ENCODE measurements at regions not wholly inside any gene's neighbourhood (a gene's known extent, or its start where the extent isn't known, plus 50 kb on each side); places are given as distances from the start of the nearest gene placed in this dataset.
"Not testable (repeated sequence)": the region's sequence is repeated elsewhere in the genome, so short reads cannot be mapped to it uniquely, and the experiment has no call there.

DNA sequence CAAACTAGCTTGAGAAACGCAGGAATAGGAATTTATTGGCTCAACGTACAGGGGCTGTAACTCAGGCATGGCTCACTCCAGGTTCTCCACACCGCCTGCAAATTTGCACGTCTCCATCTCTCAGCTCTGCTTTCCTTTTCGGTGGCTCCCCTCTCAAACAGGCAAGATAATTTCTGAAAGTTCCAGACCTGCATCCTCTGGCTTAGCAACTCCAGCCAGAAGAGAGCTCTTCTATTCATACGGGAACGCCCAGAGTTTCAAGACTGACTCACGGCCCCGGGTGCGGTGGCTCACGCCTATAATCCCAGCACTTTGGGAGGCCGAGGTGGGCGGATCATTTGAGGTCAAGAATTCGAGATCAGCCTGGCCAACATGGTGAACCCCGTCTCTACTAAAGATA lies 139.7 kb upstream of the BNIP2 start:
- no peak for DNase-seq

DNA sequence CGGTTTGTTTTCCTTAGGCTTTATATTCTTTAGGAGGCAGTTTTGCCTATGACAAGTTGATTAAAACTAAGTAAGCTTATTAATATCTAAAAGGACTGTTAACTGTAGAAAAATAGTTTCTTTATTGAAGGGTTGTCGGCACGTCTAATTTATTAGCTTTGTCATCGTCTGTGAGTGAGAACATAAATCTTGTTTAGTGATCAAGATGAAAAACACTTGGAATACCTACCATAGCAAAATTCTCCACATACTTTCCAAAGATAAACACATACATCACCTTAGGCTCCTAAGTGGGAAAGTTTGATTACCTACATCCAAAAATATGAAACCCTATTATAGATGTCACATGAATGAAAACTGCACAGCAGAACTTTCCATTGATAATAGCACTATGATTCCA lies 139.1 kb upstream of the BNIP2 start:
- no peak for DNase-seq

DNA sequence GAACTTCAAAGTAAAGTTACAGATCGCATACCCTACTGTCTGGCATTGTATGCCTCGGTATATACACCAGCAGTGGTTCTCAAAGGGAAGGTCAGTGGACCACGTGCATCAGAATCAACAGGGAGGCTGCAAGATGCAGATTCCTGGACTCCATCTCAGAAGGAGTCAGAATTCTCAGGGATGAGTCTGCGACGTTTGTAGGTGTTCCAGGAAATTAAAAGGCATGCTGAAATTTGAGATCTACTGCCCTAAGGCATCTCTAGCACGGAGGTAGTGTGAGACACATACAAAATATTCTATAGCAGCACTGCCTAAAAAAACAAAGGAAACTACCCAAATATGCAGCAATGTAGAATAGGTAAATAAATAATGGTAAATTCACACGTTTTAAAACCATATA lies 136.8 kb upstream of the BNIP2 start:
- no peak for DNase-seq

DNA sequence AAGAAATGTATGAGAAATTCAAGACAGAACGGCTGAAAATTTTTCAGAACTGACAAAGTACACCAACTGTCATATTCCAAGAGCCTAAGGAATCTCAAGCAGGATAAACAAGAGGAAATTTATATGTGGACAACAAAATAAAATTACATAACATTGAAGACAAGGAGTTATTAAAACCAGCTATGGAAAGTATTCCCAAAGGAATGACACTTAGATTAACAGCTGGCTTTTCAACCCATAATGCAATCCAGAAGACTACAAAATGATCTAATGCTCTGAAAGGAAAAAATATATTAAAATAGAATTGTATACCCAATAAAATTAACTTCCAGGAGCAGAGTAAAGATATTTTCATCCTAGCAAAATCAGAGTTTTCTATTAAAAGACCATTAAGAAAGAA lies 132.2 kb upstream of the BNIP2 start:
- no peak for DNase-seq

DNA sequence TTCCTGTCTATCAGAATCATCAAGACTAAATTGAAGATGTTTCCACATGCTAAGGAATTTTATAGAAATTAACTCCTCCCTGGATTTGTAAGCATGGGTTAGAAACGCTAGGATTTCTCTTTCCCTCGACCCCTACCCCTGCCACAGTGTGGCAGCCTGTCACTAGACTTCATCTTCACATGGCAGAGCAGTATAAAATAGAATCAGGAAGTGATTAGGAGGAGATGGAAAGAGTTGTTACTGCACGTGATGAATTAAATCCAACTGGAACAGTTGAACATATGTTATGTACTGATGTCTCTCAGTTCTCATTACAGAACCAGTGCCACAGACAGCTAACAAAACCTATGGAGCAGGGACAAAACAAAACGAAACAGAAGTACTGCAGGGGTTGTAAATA lies 130.0 kb upstream of the BNIP2 start:
- no peak for DNase-seq

GRCh38 chr15:59818336-59818735 lies 129.2 kb upstream of the BNIP2 start:
- no peak for DNase-seq

DNA sequence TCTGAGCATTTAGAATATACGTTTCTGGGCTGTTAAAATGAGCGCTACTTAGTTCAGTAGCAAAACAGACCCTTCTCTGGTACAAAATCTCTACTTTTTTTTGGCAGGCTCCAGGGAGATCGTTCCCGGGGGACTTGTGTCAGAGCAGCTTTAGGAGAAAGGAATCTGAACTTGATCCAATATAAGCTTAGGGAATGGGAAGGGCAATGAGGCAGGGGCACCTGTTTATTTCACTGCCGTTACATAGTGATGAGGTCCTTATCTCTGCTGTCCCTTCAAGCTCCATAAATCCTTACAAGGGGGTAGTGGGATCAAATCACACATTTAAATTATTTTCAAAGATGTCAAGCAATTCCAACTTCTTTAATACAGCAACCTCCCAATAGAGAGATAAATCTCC lies 128.7 kb upstream of the BNIP2 start:
- no peak for DNase-seq

DNA sequence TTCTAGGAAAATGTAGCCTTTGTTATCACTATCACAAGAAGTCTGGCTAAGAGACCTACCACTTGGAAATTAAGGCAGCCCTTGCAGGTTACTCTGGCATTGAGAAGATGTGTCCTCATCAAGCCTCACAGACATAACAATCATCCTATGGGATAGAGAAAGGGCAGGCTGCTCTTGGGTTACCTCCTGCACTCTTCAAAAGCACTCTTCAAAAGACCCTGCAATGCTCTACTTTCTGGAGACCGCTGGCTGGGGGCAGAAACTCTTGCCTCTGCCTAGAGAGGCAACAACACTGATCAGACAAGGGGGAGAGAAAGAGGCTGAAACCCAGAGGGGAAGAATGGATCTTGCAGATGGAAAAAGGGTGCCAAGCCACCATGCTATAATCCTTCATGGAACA lies 127.9 kb upstream of the BNIP2 start:
- DNase-seq = no peak

- DNase-seq = no peak
Measured at GRCh38 chr15:59814409-59814808, 125.3 kb upstream of the BNIP2 start.

- no peak for DNase-seq
Measured at GRCh38 chr15:59812889-59813288, 123.8 kb upstream of the BNIP2 start.

GRCh38 chr15:59812250-59812870 lies 123.2 kb upstream of the BNIP2 start:
- DNase-seq = no peak

DNA sequence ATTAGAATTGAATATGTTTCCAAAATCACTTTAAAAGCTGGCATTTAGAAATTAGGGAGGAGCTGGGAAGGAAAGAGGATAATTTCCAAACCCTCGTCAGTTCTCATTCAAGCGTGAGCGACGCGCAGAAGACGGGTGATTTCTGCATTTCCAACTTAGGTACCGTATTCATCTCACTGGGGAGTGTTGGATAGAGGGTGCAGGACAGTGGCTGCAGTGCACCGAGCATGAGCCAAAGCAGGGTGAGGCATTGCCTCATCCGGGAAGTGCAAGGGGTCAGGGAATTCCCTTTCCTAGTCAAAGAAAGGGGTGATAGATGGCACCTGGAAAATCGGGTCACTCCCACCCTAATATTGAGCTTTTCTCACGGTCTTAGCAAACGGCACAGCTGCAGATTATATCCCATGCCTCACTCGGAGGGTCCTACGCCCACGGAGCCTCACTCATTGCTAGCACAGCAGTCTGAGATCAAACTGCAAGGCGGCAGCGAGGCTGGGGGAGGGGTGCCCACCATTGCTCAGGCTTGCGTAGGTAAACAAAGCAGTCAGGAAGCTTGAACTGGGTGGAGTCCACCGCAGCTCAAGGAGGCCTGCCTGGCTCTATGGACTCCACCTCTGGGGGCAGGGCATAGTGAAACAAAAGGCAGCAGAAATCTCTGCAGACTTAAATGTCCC lies 114.3 kb upstream of the BNIP2 start:
- DNase-seq = peak; percentile 67

GRCh38 chr15:59801649-59802048 lies 112.5 kb upstream of the BNIP2 start:
- no peak for DNase-seq

DNA sequence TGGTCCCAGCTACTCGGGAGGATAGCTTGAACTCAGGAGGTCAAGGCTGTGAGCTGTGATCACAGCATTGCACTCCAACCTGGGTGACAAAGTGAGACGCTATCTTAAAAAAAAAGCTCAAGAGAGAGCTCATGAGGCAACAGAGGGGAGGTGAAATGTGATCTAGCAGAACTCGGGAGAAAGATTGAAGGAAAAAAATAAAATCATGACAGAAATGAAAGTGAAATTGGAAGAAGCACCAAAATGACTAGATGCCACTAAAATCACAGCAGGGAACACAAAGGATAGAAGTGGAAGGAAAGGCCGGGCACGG lies 109.4 kb upstream of the BNIP2 start:
- DNase-seq = no peak

GRCh38 chr15:59797756-59798604 lies 108.9 kb upstream of the BNIP2 start:
- DNase-seq = no peak

DNA sequence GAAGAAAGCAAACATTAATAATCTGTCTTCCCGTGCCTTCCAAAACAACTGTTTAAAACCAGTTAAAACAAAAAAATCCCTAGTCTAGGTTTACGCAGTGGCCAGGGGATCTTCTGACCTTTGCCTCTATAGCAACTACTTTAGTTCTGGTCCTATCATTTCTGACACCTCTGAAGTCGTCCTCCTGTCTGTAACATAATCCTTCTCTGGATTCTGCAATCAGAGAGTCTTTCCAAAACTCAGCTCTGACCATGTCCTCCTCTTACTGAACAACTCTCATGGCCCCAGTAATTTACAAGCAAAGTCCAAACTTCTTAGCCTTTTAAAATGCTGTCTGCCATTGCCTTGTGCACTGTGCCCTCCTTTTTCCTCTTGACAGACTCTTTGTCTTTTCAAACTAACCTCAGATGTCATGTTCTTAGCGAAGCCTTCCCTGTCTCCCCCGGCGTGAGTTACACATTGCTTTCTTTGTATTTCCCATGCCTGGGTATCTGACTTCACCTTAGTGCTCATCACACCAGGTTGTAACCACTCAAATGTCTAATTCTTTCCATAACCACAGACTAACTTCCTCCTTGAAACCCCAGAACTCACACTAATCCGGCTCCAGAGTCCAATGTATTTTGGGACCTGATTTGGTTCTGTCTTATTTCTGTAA lies 105.2 kb upstream of the BNIP2 start:
- peak; percentile 25 for DNase-seq

DNA sequence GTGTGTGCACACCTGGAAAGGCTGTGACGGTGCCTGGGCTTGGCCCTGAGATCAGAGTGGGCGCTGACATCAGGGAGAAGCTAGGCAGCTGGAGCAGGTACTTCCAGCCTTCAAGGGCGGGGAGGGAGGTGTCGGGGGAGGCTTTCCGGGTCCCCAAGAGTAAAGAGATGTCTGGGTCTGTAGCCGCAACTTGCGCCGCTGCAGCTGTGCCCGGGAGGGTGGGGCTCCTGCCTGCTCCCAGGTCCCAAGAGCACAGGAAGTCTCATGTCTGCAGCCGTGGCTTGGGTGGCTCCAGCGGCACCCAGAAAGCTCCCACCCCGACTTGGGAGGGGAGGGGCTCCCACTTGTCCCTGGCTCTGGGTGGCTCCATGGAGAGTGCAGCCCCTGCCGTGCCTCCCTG lies 103.2 kb upstream of the BNIP2 start:
- DNase-seq = peak; percentile 9

- no peak for DNase-seq
Measured at GRCh38 chr15:59791755-59792154, 102.6 kb upstream of the BNIP2 start.

- DNase-seq = no peak
Measured at GRCh38 chr15:59791079-59791478, 102.0 kb upstream of the BNIP2 start.

GRCh38 chr15:59786466-59786865 lies 97.3 kb upstream of the BNIP2 start:
- DNase-seq = not testable (repeated sequence)

- DNase-seq = not testable (repeated sequence)
Measured at GRCh38 chr15:59785981-59786380, 96.9 kb upstream of the BNIP2 start.

GRCh38 chr15:59783774-59784520 lies 94.8 kb upstream of the BNIP2 start:
- DNase-seq = not testable (repeated sequence)

GRCh38 chr15:59779110-59779509 lies 90.0 kb upstream of the BNIP2 start:
- DNase-seq = no peak

Measured in activated CD4-positive, alpha-beta T cell treated with anti-CD3 and anti-CD28 coated beads for 48 hours (primary cell).